ENCODE measurements at regions not wholly inside any gene's neighbourhood (a gene's known extent, or its start where the extent isn't known, plus 50 kb on each side); places are given as distances from the start of the nearest gene placed in this dataset.
"Not testable (repeated sequence)": the region's sequence is repeated elsewhere in the genome, so short reads cannot be mapped to it uniquely, and the experiment has no call there.

DNA sequence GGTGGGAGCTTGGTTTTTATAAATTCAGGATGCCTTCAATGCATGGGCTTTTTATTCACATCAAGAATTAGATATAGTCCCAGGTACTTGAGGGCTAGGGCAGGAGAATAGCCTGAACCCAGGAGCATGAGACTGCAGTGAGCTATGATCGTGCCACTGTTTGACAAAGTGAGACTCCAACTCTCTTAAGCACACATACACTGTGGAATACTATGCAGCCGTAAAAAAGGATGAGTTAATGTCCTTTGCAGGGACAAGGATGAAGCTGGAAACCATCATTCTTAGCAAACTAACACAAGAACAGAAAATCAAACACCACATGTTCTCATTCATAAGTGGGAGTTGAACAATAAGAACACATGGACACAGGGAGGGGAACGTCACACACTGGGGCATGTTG lies 470.0 kb downstream of the SETD4 start:
- DNase-seq = not testable (repeated sequence)

DNA sequence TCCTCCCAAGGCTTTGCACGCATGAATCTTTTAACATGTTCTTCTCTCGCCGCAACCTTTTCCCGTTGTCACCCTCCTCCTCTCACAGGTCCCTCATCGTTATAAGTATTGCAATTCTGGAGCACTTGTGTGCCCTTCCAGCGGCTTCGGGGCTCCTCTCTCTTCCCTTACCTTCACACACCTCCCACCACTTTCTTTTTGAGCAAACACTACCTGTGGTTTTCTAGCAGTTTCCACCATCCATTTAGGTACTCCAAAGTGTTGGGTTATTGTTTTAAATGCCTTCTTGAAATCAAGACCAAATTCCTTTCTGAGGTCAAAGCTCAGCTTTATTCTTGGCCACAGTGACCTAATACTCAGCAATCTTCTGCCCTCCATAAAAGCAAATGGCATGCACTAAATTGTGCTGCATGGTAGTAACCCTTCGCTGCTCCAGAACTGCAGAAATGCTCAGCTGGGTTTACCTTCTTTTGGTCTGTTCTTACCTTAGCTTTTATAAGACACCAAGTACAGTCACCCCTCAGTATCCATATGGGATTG lies 472.4 kb downstream of the SETD4 start:
- DNase-seq = no peak

DNA sequence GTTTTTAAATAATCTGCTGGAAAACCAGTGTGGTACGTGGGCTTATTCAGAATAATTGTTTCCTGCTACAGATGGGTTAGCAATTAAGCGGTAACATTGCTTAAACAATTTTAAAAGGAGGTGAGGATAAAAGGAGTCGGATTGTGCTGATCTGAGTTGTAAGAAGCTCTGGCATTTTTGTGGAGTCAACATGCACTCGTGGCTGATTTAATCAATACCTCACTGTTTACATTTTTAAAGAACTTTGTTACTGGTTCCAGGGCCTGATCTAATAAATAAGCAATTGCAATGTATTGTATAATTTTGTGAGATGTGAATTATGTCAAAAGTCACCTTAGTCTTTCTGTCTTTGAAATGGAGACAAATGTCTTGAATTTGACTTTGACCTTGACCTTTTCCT lies 474.0 kb downstream of the SETD4 start:
- no peak for DNase-seq

GRCh38 chr21:35585878-35586277 lies 474.4 kb downstream of the SETD4 start:
- DNase-seq = no peak

DNA sequence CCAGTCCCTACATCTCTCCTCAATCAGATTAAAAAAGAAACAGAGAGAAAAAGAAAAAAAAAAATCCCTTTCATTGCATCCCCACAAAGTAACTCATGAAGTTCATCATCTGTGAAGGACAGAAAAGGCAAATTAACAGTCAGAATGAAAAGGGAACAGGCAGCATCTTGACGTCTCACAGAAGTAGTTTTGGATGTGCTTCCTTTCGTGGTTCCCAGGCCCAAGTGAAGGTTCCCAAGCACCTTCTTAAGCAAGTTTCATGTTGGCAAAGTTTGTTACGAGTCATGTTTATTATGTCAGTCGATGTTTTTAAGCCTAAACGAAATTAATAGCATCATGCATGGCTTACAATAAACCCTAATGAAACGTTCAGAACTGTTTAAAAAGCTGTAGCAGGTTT lies 475.2 kb downstream of the SETD4 start:
- DNase-seq = no peak

- DNase-seq = no peak
These were observed 476.6 kb downstream of the SETD4 start for GRCh38 chr21:35583566-35584216.

- DNase-seq = no peak
These were observed 477.6 kb downstream of the SETD4 start for GRCh38 chr21:35582731-35583130.

DNA sequence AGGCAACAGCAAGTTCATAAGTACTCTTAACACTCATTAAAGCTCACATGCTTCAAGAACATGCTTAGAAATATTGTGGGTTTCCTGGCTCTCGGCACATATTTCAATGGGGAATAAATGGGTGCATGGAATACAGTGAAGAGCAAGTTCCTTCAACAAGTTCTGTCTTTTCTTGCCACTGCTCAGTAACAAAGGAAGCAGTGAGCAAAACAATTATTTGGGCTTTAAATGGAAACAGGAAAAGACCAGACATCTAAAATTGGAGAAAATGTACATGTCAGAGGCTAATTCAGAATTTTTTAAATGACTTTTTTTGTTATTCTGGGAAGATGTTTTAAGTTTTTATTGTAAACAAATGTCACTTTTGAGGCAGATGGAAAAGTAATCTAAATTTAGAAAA lies 478.7 kb downstream of the SETD4 start:
- no peak for DNase-seq

DNA sequence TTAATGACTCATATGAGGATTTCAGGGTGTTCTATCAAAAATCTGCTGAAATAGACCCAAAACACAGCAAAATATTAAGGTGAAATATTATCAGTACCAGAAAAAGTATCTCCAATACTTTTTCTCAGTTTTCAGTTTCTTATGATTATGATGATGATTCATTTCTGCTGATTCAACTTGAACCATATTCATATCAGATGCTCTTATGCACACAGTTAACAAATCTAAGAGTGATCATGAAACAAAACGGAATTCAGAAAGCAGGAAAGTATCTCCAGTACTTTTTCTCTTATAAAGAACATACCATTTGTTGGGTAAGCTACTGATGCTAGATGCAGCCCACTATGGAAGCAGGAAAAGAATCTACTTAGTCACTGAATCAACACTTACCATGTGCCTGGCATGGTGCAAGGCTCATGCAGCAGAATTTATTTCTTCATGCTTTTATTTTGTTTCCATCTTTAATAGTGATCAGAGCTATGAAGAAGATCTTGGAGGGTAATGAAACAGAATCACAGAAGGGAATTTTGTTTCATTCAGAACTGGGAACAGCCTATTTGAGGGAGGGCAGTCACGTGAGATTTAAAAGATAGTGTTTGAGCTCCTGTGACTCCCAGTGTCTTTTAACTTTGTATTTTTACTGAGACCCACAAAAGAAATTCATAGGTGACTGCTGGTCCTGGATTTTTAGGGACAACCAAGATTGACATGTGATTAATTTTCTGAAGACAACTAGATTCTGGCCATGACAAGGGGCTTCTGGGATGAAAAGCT lies 480.6 kb downstream of the SETD4 start:
- DNase-seq = no peak

- DNase-seq = no peak
These were observed 481.4 kb downstream of the SETD4 start for GRCh38 chr21:35578831-35579471.

GRCh38 chr21:35578347-35578782 lies 482.0 kb downstream of the SETD4 start:
- no peak for DNase-seq

- no peak for DNase-seq
These were observed 484.9 kb downstream of the SETD4 start for GRCh38 chr21:35575280-35575915.

DNA sequence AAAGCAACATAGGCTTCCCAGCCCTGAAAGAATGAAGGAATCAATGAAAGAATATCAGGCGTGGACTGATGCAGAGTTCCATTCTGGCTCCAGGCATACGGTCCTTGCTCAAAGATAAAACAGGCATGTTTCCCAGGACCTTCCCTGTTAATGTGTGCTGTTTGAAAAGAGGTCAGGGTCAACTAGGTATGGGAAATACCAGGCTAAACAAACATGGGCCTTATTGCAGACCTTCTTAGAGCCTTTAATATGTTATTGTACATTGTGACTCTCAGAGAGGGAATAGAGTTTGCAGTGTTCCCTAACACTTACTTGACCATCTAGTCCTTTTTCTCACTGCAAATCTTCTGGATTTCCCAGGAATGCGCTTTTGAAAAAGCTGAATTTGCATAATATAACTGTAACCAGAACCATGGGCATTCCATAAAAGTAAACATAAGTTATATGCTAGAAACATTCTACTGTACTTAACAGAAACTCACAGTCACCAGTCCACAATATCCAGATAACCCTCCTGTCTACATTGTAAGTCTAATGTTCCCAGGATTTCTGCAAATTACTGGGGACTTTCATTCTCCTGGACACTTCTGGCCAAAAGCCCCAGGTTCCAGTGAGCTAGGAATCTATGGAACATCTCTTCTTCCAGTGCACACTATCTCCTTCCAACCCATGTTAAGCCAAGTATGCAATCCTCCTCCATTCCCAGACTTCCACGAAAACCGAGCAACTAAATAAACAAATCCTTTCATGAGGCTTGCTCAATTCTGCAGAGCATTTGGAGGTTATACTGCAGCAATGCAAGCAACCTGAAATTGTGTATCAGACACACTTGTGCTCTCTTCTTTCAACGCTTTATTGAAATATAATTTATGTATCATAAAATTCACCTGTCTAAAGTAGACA lies 486.6 kb downstream of the SETD4 start:
- no peak for DNase-seq

- DNase-seq = no peak
These were observed 488.4 kb downstream of the SETD4 start for GRCh38 chr21:35571910-35572309.

GRCh38 chr21:35568643-35569042 lies 491.7 kb downstream of the SETD4 start:
- no peak for DNase-seq

GRCh38 chr21:35566874-35567273 lies 493.5 kb downstream of the SETD4 start:
- DNase-seq = no peak

DNA sequence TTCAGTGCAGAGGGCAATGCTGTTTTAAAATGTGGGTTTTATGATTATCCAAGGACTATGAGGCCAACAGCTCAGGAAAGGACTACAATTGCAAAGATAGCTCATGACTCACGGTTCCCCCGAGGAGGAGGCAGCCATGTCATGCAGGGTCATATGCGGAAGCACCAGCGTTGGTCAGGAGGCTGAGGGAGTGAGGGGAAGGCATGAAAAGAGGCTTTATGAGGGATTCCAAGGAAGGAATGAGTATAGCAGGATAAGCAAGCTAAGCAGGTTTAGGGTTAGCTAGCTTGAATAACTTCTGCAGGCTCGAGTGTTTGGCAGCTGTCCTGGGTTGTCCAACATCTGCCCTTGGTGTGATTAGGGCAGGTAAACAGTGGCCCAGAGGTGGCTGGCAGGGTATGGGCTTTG lies 495.1 kb downstream of the SETD4 start:
- DNase-seq = no peak

- DNase-seq = no peak
These were observed 496.4 kb downstream of the SETD4 start for GRCh38 chr21:35563885-35564451.

DNA sequence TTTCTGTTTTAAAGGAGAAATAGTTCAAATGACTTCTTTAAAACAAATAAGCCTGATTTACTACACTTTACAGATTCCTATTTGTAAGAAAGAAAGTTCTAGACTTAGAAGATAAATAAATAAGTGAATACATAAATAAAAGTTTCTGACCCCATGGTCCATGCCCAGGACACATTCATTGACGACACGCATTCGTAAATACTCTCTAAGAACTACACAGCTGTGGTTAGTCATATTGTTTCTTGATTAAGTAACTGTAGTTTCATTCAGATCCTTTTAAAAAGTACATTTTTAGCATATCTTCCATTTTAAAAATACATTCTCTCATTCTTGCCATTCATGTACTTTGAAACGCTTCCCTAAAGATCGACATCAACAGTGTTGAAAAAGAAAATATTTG lies 497.4 kb downstream of the SETD4 start:
- DNase-seq = no peak

DNA sequence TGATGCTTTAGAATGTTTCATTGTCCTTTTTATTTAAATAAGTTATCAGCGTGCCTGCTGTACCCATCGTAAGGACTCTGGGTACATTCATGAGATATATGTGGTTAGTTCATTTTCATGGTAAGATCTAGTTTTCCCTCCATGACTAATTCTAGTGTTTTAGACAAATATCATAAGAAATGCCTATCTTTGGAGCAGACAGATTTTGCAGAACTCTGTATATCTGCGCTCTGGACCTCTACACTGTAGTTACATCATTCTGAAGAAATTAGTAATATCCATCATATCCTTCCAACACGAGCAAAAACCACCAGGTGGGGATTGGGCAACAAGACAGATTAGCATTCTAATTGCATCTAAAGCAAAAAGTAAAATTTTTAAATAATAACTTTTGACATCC lies 499.2 kb downstream of the SETD4 start:
- DNase-seq = no peak

GRCh38 chr21:35559829-35560225 lies 500.5 kb downstream of the SETD4 start:
- DNase-seq = no peak
